ENCODE measurements at regions not wholly inside any gene's neighbourhood (a gene's known extent, or its start where the extent isn't known, plus 50 kb on each side); places are given as distances from the start of the nearest gene placed in this dataset.

GRCh38 chr7:35894721-35895120, 93.9 kb downstream of the SEPTIN7 start:
- DNase-seq (ENCODE audit: low read depth in 1 of 2, low spot score in 1 of 2) = no peak
- no peak for FAIRE-seq
- Histone ChIP-seq H3K4me3 (no peak overlapping the region), H3K9me3 (no peaks in the 10 kb centered on the region), H3K4me2 (no peak overlapping the region), H3K4me1 (0 out of 3 replicates have a peak, but pooled peaks cover 5% of the 10 kb centered on the region), H3K27ac (no peak overlapping the region)
- ATAC-seq = no peak
- 97% methylated on average over 1 of the region's 1 CpG for WGBS (ENCODE audit: missing lambda C conversion rate)
- ChIA-PET CTCF (interaction anchor here (1.8 kb wide), 1 partner anchor 185 kb away, joined by 5 read pairs; no protein-coding TSS in a partner anchor), POLR2A (no interaction called here)
- TF ChIP-seq FOSL2 (IDR thresholded peaks at IDR 0.05) = no peak
- TF ChIP-seq FOSL2 (CRISPR knock-in tag; IDR thresholded peaks at IDR 0.05) = no peak
- TF ChIP-seq PHF8 (IDR thresholded peaks at IDR 0.05; ENCODE audit: borderline replicate concordance, low read depth) = no peak
- TF ChIP-seq POLR2AphosphoS2 (conservative IDR thresholded peaks at IDR 0.05; ENCODE audit: low read length) = no peak
- no peak for TF ChIP-seq HOXB13 (CRISPR knock-in tag; IDR thresholded peaks at IDR 0.05; ENCODE audit: low read depth)
- TF ChIP-seq PBX3 (IDR thresholded peaks at IDR 0.05) = no peak
- TF ChIP-seq, protein P1, sequence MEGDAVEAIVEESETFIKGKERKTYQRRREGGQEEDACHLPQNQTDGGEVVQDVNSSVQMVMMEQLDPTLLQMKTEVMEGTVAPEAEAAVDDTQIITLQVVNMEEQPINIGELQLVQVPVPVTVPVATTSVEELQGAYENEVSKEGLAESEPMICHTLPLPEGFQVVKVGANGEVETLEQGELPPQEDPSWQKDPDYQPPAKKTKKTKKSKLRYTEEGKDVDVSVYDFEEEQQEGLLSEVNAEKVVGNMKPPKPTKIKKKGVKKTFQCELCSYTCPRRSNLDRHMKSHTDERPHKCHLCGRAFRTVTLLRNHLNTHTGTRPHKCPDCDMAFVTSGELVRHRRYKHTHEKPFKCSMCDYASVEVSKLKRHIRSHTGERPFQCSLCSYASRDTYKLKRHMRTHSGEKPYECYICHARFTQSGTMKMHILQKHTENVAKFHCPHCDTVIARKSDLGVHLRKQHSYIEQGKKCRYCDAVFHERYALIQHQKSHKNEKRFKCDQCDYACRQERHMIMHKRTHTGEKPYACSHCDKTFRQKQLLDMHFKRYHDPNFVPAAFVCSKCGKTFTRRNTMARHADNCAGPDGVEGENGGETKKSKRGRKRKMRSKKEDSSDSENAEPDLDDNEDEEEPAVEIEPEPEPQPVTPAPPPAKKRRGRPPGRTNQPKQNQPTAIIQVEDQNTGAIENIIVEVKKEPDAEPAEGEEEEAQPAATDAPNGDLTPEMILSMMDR (IDR thresholded peaks at IDR 0.05) = no peak
- no peak for TF ChIP-seq EHMT2 (IDR thresholded peaks at IDR 0.05; ENCODE audit: low read depth)
- TF ChIP-seq EP300 (IDR thresholded peaks at IDR 0.05) = no peak
- TF ChIP-seq GATA3 (IDR thresholded peaks at IDR 0.05; ENCODE audit: borderline replicate concordance) = no peak
- TF ChIP-seq ATOH8 (CRISPR knock-in tag; IDR thresholded peaks at IDR 0.05; ENCODE audit: low read depth) = no peak
- no peak for TF ChIP-seq E2F6 (IDR thresholded peaks at IDR 0.05; ENCODE audit: borderline replicate concordance, low read depth)
- TF ChIP-seq BHLHE40 (IDR thresholded peaks at IDR 0.05; ENCODE audit: low read depth, low read length) = no peak
- no peak for TF ChIP-seq FOSB (CRISPR knock-in tag; IDR thresholded peaks at IDR 0.05)
- no peak for TF ChIP-seq CBX8 (IDR thresholded peaks at IDR 0.05)
- TF ChIP-seq RAD21 (conservative IDR thresholded peaks at IDR 0.05 in 1 of 2, IDR thresholded peaks at IDR 0.05 in 1 of 2) = no peak
- TF ChIP-seq, protein P2, sequence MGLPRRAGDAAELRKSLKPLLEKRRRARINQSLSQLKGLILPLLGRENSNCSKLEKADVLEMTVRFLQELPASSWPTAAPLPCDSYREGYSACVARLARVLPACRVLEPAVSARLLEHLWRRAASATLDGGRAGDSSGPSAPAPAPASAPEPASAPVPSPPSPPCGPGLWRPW (IDR thresholded peaks at IDR 0.05) = no peak
- no peak for TF ChIP-seq MAZ (IDR thresholded peaks at IDR 0.05; ENCODE audit: borderline replicate concordance, low read depth, low read length)
- TF ChIP-seq JUN (IDR thresholded peaks at IDR 0.05) = no peak
- no peak for TF ChIP-seq JUNB (IDR thresholded peaks at IDR 0.05)
- TF ChIP-seq, protein P3, sequence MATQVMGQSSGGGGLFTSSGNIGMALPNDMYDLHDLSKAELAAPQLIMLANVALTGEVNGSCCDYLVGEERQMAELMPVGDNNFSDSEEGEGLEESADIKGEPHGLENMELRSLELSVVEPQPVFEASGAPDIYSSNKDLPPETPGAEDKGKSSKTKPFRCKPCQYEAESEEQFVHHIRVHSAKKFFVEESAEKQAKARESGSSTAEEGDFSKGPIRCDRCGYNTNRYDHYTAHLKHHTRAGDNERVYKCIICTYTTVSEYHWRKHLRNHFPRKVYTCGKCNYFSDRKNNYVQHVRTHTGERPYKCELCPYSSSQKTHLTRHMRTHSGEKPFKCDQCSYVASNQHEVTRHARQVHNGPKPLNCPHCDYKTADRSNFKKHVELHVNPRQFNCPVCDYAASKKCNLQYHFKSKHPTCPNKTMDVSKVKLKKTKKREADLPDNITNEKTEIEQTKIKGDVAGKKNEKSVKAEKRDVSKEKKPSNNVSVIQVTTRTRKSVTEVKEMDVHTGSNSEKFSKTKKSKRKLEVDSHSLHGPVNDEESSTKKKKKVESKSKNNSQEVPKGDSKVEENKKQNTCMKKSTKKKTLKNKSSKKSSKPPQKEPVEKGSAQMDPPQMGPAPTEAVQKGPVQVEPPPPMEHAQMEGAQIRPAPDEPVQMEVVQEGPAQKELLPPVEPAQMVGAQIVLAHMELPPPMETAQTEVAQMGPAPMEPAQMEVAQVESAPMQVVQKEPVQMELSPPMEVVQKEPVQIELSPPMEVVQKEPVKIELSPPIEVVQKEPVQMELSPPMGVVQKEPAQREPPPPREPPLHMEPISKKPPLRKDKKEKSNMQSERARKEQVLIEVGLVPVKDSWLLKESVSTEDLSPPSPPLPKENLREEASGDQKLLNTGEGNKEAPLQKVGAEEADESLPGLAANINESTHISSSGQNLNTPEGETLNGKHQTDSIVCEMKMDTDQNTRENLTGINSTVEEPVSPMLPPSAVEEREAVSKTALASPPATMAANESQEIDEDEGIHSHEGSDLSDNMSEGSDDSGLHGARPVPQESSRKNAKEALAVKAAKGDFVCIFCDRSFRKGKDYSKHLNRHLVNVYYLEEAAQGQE (IDR thresholded peaks at IDR 0.05) = no peak
